HEK293 (cell line): ENCODE measurements at regions not wholly inside any gene's neighbourhood (a gene's known extent, or its start where the extent isn't known, plus 50 kb on each side); places are given as distances from the start of the nearest gene placed in this dataset.

Experiments
- CTCF ChIA-PET: fragments of 350-600 bp; formaldehyde crosslinking; extraction: SDS; loops from one replicate; lab custom pipeline; 2021; ENCODE audit warnings: antibody characterized with exemption; lab: Yijun Ruan, JAX
- POLR2A ChIA-PET: fragments of 300-600 bp; formaldehyde crosslinking; extraction: SDS; loops from one replicate; lab custom pipeline; 2020; ENCODE audit warnings: antibody characterized with exemption, inconsistent platforms; lab: Yijun Ruan, JAX
- H3K27ac ChIP-seq: fragments of 200-500 bp; sonication (Bioruptor generic); 2 replicates; pipeline ENCODE4 v1.5.1; 2014; ENCODE audit warnings: low read depth, low read length, control low read depth, inconsistent platforms; ENCODE audit errors: extremely low read depth
- H3K36me3 ChIP-seq, 2 experiments: fragments of 200-500 bp in 1 of 2; sonication (Bioruptor generic) in 1 of 2; 1 replicate in 1 of 2; 2 replicates in 1 of 2; pipeline ENCODE4 v1.5.1; 2014 to 2017; ENCODE audit warnings: inconsistent platforms in 2 of 2, low read length in 2 of 2; ENCODE audit not compliant: control insufficient read depth in 2 of 2, insufficient read depth in 1 of 2
- H3K4me1 ChIP-seq: fragments of 200-500 bp; sonication (Bioruptor generic); 2 replicates; pipeline ENCODE4 v1.5.1; 2014; ENCODE audit warnings: mild to moderate bottlenecking, low read length, inconsistent platforms; ENCODE audit not compliant: control insufficient read depth, insufficient read depth
- H3K4me3 ChIP-seq: 2 replicates; pipeline ENCODE4 v1.5.1; 2011; ENCODE audit warnings: low read depth, mild to moderate bottlenecking, control low read depth, low read length, moderate library complexity
- H3K9me3 ChIP-seq: fragments of 200-500 bp; sonication (Bioruptor generic); 2 replicates; pipeline ENCODE4 v1.5.1; 2014; ENCODE audit warnings: low read depth, low read length, inconsistent platforms; ENCODE audit not compliant: control insufficient read depth, insufficient read depth
- BCL11A ChIP-seq: fragments of 450-650 bp; formaldehyde crosslinking; IDR thresholded peaks from 2 replicates; pipeline ENCODE4 v1.5.1; 2016; ENCODE audit warnings: low read depth, missing biosample characterization, missing genetic modification characterization
- SP3 ChIP-seq: fragments of 450-650 bp; formaldehyde crosslinking; IDR thresholded peaks from 2 replicates; pipeline ENCODE4 v1.5.1; 2016; ENCODE audit warnings: missing biosample characterization, missing genetic modification characterization
- SP7 ChIP-seq: fragments of 450-650 bp; formaldehyde crosslinking; IDR thresholded peaks from 2 replicates; pipeline ENCODE4 v1.5.1; 2016; ENCODE audit warnings: missing biosample characterization, missing genetic modification characterization
- ZBTB17 ChIP-seq: fragments of 450-650 bp; formaldehyde crosslinking; IDR thresholded peaks from 2 replicates; pipeline ENCODE4 v1.5.1; 2016; ENCODE audit warnings: missing biosample characterization, missing genetic modification characterization
- ZNF274 ChIP-seq, 2 experiments: fragments of 200-500 bp in 1 of 2; fragments of 450-650 bp in 1 of 2; sonication (Bioruptor generic) in 1 of 2; formaldehyde crosslinking in 1 of 2; IDR thresholded peaks; 2 replicates each; pipeline versions ENCODE4 v1.5.1 to v1.6.1; 2014 to 2016; ENCODE audit warnings: borderline replicate concordance in 1 of 2, inconsistent platforms in 1 of 2, low read length in 1 of 2, missing biosample characterization in 1 of 2, missing genetic modification characterization in 1 of 2
- ZNF391 ChIP-seq: fragments of 450-650 bp; formaldehyde crosslinking; IDR thresholded peaks from 2 replicates; pipeline ENCODE4 v1.5.1; 2016; ENCODE audit warnings: low read depth, missing biosample characterization, missing genetic modification characterization, borderline replicate concordance
- ZNF558 ChIP-seq: fragments of 450-650 bp; formaldehyde crosslinking; IDR thresholded peaks from 2 replicates; pipeline ENCODE4 v1.5.1; 2016; ENCODE audit warnings: missing biosample characterization, missing genetic modification characterization
- ZNF610 ChIP-seq: fragments of 450-650 bp; formaldehyde crosslinking; IDR thresholded peaks from 2 replicates; pipeline ENCODE4 v1.5.1; 2016; ENCODE audit warnings: missing biosample characterization, missing genetic modification characterization, borderline replicate concordance
- ZNF76 ChIP-seq: fragments of 450-650 bp; formaldehyde crosslinking; IDR thresholded peaks from 2 replicates; pipeline ENCODE4; 2016; ENCODE audit warnings: low read depth, missing biosample characterization, missing genetic modification characterization, borderline replicate concordance
- TF ChIP-seq, protein P1 (sequence below): fragments of 450-650 bp; formaldehyde crosslinking; IDR thresholded peaks from 2 replicates; pipeline ENCODE4 v1.5.1; 2016; ENCODE audit warnings: missing biosample characterization, missing genetic modification characterization
- TF ChIP-seq, protein P2 (sequence below): fragments of 450-650 bp; IDR thresholded peaks from 2 replicates; pipeline ENCODE4 v1.5.1; 2018; ENCODE audit warnings: missing biosample characterization, mild to moderate bottlenecking, missing genetic modification characterization
- TF ChIP-seq, protein P3 (sequence below): fragments of 450-650 bp; IDR thresholded peaks from 2 replicates; pipeline ENCODE4 v1.5.1; 2018; ENCODE audit warnings: missing biosample characterization, missing genetic modification characterization
- TF ChIP-seq, protein P4 (sequence below): fragments of 450-650 bp; formaldehyde crosslinking; IDR thresholded peaks from 2 replicates; pipeline ENCODE4 v1.5.1; 2016; ENCODE audit warnings: missing biosample characterization, missing genetic modification characterization
- TF ChIP-seq, protein P5 (sequence below): fragments of 450-650 bp; formaldehyde crosslinking; IDR thresholded peaks from 2 replicates; pipeline ENCODE4 v1.5.1; 2016; ENCODE audit warnings: missing biosample characterization, missing genetic modification characterization
- TF ChIP-seq, protein P6 (sequence below): fragments of 450-650 bp; formaldehyde crosslinking; IDR thresholded peaks from 2 replicates; pipeline ENCODE4 v1.5.1; 2016; ENCODE audit warnings: missing biosample characterization, missing genetic modification characterization
- TF ChIP-seq, protein P7 (sequence below): fragments of 450-650 bp; formaldehyde crosslinking; IDR thresholded peaks from 2 replicates; pipeline ENCODE4 v1.5.1; 2016; ENCODE audit warnings: missing biosample characterization, missing genetic modification characterization

DNA sequence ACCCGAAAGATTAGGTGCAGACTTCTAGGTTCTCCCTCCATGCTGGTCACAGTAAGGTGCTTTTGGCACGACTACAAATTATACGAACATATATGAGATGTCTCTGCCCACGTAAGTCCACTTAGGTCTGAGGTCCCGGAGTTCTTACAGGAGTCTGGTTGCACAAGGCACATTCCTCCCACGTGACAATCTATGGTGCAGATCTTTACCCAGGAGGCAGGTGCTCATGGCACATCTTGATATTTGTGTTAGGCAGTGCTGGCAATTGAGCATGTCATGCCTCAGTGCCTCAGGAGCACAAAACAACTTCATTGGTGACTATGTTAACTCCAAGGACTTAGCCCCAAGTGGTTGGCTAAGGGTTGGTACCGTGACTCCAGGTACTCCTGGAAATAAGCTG, 92.0 kb upstream of the AMN1 start:
- TF ChIP-seq ZNF610 = no peak
- TF ChIP-seq, protein P1, sequence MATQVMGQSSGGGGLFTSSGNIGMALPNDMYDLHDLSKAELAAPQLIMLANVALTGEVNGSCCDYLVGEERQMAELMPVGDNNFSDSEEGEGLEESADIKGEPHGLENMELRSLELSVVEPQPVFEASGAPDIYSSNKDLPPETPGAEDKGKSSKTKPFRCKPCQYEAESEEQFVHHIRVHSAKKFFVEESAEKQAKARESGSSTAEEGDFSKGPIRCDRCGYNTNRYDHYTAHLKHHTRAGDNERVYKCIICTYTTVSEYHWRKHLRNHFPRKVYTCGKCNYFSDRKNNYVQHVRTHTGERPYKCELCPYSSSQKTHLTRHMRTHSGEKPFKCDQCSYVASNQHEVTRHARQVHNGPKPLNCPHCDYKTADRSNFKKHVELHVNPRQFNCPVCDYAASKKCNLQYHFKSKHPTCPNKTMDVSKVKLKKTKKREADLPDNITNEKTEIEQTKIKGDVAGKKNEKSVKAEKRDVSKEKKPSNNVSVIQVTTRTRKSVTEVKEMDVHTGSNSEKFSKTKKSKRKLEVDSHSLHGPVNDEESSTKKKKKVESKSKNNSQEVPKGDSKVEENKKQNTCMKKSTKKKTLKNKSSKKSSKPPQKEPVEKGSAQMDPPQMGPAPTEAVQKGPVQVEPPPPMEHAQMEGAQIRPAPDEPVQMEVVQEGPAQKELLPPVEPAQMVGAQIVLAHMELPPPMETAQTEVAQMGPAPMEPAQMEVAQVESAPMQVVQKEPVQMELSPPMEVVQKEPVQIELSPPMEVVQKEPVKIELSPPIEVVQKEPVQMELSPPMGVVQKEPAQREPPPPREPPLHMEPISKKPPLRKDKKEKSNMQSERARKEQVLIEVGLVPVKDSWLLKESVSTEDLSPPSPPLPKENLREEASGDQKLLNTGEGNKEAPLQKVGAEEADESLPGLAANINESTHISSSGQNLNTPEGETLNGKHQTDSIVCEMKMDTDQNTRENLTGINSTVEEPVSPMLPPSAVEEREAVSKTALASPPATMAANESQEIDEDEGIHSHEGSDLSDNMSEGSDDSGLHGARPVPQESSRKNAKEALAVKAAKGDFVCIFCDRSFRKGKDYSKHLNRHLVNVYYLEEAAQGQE (tag by site-specific recombination) = no peak
- Histone ChIP-seq H3K4me3 (no peak overlapping the region), H3K36me3 (no peaks in the 10 kb centered on the region), H3K27ac (no peak overlapping the region), H3K9me3 (no peaks in the 10 kb centered on the region; the same call in 1 of the 2 replicates), H3K4me1 (no peaks in the 10 kb centered on the region)
- ChIA-PET CTCF (no interaction called here), POLR2A (no interaction called here)

DNA sequence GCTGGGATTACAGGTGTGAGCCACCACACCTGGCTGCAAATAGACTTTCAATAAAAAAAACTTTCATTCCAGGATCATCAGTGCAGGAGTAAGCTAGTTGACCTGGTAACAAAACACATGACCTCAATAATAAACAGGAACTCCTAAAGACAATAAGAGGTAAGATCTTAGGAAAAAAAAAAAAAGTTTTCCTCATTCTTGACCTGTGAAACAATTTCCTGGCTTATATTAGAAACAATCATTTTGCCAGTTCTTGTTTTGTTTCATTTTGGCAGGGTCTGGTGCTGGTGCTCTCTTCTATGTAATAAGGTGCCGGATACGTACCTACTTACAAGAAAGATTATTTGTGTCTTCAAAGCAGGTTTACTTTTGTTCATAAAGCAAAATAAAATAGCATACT, 90.6 kb upstream of the AMN1 start:
- H3K27ac ChIP-seq = no peak overlapping the region

DNA sequence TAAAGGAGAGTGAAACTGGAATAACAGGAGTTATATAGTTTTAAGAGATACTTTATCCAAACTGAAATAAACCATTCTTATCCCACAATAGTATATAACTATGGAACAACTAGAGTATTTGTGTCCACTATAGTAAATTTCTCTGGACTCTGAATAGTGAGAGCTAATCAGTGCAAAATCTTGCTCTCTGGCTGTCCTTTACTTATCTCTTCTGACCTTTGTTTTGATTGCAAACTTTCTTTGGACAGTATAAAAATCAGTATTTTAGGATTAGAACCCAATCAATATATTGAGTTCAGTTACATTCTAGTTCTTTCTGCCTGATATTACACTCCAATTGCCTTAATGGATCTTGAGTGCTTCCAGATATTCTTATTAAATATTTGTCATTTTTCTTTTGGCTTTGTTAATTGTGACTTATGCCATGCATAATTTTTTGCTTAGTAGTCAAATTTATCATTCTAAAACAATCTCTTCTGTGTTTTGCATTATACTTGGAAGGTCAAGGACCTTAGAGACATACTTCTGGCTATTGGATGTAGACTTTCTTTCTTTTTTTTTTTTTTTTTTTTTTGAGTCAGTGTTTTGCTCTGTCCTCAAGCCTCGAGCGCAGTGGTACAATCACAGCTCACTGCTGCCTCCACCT, 89.9 kb upstream of the AMN1 start:
- H3K9me3 ChIP-seq = no peaks in the 10 kb centered on the region
- CTCF ChIA-PET = no interaction called here
- H3K4me1 ChIP-seq = no peaks in the 10 kb centered on the region
- no peak overlapping the region for H3K27ac ChIP-seq
- no peaks in the 10 kb centered on the region for H3K36me3 ChIP-seq
- POLR2A ChIA-PET = interaction anchor here (0.6 kb wide), 1 partner anchor 472 kb away, joined by 5 read pairs; no protein-coding TSS in a partner anchor
- no peak overlapping the region for H3K4me3 ChIP-seq
- TF ChIP-seq, protein P2, sequence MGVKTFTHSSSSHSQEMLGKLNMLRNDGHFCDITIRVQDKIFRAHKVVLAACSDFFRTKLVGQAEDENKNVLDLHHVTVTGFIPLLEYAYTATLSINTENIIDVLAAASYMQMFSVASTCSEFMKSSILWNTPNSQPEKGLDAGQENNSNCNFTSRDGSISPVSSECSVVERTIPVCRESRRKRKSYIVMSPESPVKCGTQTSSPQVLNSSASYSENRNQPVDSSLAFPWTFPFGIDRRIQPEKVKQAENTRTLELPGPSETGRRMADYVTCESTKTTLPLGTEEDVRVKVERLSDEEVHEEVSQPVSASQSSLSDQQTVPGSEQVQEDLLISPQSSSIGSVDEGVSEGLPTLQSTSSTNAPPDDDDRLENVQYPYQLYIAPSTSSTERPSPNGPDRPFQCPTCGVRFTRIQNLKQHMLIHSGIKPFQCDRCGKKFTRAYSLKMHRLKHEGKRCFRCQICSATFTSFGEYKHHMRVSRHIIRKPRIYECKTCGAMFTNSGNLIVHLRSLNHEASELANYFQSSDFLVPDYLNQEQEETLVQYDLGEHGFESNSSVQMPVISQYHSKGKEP = no peak
- no peak for TF ChIP-seq SP3 (tag by site-specific recombination)
- TF ChIP-seq ZNF558 = no peak
- TF ChIP-seq SP7 (tag by site-specific recombination) = no peak
- TF ChIP-seq, protein P3, sequence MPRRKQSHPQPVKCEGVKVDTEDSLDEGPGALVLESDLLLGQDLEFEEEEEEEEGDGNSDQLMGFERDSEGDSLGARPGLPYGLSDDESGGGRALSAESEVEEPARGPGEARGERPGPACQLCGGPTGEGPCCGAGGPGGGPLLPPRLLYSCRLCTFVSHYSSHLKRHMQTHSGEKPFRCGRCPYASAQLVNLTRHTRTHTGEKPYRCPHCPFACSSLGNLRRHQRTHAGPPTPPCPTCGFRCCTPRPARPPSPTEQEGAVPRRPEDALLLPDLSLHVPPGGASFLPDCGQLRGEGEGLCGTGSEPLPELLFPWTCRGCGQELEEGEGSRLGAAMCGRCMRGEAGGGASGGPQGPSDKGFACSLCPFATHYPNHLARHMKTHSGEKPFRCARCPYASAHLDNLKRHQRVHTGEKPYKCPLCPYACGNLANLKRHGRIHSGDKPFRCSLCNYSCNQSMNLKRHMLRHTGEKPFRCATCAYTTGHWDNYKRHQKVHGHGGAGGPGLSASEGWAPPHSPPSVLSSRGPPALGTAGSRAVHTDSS (tag by site-specific recombination) = no peak
- TF ChIP-seq, protein P4, sequence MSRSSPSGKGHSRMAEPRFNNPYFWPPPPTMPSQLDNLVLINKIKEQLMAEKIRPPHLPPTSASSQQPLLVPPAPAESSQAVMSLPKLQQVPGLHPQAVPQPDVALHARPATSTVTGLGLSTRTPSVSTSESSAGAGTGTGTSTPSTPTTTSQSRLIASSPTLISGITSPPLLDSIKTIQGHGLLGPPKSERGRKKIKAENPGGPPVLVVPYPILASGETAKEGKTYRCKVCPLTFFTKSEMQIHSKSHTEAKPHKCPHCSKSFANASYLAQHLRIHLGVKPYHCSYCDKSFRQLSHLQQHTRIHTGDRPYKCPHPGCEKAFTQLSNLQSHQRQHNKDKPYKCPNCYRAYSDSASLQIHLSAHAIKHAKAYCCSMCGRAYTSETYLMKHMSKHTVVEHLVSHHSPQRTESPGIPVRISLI (tag by site-specific recombination) = no peak
- TF ChIP-seq, protein P5, sequence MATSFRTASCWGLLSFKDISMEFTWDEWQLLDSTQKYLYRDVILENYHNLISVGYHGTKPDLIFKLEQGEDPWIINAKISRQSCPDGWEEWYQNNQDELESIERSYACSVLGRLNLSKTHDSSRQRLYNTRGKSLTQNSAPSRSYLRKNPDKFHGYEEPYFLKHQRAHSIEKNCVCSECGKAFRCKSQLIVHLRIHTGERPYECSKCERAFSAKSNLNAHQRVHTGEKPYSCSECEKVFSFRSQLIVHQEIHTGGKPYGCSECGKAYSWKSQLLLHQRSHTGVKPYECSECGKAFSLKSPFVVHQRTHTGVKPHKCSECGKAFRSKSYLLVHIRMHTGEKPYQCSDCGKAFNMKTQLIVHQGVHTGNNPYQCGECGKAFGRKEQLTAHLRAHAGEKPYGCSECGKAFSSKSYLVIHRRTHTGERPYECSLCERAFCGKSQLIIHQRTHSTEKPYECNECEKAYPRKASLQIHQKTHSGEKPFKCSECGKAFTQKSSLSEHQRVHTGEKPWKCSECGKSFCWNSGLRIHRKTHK (tag by site-specific recombination) = no peak
- TF ChIP-seq ZBTB17 = no peak
- TF ChIP-seq ZNF274 (IDR thresholded peaks at IDR 0.05; ENCODE audit: low read length) = no peak
- TF ChIP-seq ZNF274 (tag by site-specific recombination; IDR thresholded peaks at IDR 0.05; ENCODE audit: borderline replicate concordance) = no peak

More for the DNA sequence above, 90.6 kb upstream of the AMN1 start:
- TF ChIP-seq BCL11A (no peak), ZNF76 (tag by site-specific recombination) (no peak), ZNF391 (no peak)
- TF ChIP-seq, protein P6, sequence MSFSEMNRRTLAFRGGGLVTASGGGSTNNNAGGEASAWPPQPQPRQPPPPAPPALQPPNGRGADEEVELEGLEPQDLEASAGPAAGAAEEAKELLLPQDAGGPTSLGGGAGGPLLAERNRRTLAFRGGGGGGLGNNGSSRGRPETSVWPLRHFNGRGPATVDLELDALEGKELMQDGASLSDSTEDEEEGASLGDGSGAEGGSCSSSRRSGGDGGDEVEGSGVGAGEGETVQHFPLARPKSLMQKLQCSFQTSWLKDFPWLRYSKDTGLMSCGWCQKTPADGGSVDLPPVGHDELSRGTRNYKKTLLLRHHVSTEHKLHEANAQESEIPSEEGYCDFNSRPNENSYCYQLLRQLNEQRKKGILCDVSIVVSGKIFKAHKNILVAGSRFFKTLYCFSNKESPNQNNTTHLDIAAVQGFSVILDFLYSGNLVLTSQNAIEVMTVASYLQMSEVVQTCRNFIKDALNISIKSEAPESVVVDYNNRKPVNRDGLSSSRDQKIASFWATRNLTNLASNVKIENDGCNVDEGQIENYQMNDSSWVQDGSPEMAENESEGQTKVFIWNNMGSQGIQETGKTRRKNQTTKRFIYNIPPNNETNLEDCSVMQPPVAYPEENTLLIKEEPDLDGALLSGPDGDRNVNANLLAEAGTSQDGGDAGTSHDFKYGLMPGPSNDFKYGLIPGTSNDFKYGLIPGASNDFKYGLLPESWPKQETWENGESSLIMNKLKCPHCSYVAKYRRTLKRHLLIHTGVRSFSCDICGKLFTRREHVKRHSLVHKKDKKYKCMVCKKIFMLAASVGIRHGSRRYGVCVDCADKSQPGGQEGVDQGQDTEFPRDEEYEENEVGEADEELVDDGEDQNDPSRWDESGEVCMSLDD (tag by site-specific recombination) = no peak
- TF ChIP-seq, protein P7, sequence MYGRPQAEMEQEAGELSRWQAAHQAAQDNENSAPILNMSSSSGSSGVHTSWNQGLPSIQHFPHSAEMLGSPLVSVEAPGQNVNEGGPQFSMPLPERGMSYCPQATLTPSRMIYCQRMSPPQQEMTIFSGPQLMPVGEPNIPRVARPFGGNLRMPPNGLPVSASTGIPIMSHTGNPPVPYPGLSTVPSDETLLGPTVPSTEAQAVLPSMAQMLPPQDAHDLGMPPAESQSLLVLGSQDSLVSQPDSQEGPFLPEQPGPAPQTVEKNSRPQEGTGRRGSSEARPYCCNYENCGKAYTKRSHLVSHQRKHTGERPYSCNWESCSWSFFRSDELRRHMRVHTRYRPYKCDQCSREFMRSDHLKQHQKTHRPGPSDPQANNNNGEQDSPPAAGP (tag by site-specific recombination) = no peak
- no peaks in the 10 kb centered on the region for H3K36me3 ChIP-seq
- H3K9me3 ChIP-seq = no peaks in the 10 kb centered on the region
- no peaks in the 10 kb centered on the region for H3K4me1 ChIP-seq
- ChIA-PET POLR2A (interaction anchor here (0.6 kb wide), 1 partner anchor 472 kb away, joined by 5 read pairs; no protein-coding TSS in a partner anchor), CTCF (interaction anchor here (0.6 kb wide), 1 partner anchor 333 kb away, joined by 3 read pairs; no protein-coding TSS in a partner anchor)
- no peak overlapping the region for H3K4me3 ChIP-seq
